ENCODE measurements at regions not wholly inside any gene's neighbourhood (a gene's known extent, or its start where the extent isn't known, plus 50 kb on each side); places are given as distances from the start of the nearest gene placed in this dataset.
"Not testable (repeated sequence)": the region's sequence is repeated elsewhere in the genome, so short reads cannot be mapped to it uniquely, and the experiment has no call there.

DNA sequence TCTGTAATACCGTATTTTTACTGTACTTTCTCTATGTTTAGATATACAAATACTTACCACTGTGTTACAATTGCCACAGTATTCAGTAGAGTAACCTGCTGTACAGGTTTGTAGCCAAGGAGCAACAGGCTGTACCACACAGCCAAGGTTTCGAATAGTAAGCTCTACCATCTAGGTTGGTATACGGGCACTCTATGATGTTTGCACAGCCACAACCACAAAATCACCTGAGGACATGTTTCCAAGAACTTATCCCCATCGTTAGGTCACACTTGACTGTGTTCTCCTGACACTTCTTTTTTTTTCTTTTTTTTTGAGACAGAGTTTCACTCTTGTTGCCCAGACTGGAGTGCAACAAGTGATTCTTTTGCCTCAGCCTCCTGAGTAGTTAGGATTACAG, 134.6 kb upstream of the TRIM24 start:
- DNase-seq: no peak

DNA sequence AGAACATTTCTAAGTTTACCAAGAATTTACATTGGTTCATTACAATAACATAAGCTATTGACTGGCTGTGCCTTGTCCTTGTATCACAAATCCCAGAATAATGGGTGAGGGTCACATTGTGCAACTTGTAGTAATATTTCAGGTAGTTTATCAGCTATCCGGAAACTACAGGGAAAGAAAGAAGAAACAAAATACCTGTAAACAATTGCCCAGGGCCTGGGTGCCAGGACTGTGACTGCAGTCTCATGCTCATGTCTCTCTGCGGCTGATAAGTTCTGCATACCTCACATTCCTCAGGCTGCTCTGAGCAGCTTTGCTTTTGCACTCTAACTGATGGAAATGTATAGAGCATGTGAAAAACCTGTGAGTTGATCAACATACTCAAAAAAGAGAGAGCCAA, 131.8 kb upstream of the TRIM24 start:
- DNase-seq: no peak

GRCh38 chr7:138332850-138333249, 127.2 kb upstream of the TRIM24 start:
- DNase-seq: not testable (repeated sequence)

DNA sequence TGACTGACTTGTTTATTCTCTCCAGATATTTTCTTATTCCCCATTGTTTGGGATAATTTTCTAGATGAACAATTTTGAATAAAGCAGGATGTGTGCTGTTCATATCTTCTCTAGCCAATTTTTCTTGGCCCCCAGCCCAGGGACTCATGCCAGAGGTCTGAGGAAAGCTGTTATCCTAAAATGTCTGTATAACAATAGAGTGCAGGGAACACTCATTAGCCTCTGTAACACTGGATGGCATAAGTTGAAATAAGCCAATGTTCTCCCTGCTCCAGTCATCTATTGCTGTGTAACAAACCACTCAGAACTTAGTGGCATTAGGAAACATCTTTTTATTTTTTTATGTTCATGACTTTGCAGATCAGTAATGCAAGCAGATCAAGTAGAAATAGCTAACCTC, 121.7 kb upstream of the TRIM24 start:
- no peak for DNase-seq

GRCh38 chr7:138339229-138339628, 120.8 kb upstream of the TRIM24 start:
- not testable (repeated sequence) for DNase-seq

- no peak for DNase-seq
Observed at GRCh38 chr7:138342990-138343389, 117.1 kb upstream of the TRIM24 start.

- no peak for DNase-seq
Observed at GRCh38 chr7:138345567-138345966, 114.5 kb upstream of the TRIM24 start.

GRCh38 chr7:138346975-138347374, 113.1 kb upstream of the TRIM24 start:
- DNase-seq: no peak

DNA sequence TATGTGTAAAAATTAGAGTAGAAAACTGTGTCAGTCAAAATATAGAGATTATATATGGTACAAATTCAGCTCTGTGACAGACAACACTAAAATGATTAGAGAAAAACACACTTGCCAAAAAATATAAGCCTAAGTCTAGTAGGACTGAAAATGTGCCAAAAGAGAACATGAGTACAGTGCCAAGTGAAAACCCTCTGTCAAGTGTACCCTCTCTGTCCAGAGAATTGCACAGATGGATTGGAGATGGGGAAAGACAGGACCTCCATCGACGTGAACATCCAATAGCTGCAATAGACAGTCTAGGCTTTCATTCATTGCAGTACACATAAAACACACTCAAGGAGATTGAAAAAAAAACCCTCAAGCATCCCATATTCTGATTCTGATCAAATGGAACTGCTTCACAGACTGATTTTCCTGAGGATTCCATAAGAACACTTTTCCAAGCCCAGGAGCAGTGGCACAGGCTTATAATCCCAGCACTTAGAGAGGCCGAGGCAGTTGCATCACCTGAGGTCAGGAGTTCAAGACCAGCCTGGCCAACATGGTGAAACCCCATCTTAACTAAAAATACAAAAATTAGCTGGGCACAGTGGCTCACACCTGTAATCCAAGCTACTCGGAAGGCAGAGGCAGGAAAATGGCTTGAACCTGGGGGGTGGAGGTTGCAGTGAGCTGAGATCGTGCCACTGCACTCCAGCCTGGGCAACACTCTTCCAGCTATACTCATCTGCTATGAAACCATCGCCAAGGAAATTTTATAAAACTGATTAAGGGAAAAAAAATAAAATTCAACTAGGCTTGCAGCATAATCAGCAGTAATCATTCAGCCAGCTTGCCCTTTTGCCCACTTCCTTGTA, 110.0 kb upstream of the TRIM24 start:
- no peak for DNase-seq

- no peak for DNase-seq
Observed at GRCh38 chr7:138350701-138351357, 109.2 kb upstream of the TRIM24 start.

DNA sequence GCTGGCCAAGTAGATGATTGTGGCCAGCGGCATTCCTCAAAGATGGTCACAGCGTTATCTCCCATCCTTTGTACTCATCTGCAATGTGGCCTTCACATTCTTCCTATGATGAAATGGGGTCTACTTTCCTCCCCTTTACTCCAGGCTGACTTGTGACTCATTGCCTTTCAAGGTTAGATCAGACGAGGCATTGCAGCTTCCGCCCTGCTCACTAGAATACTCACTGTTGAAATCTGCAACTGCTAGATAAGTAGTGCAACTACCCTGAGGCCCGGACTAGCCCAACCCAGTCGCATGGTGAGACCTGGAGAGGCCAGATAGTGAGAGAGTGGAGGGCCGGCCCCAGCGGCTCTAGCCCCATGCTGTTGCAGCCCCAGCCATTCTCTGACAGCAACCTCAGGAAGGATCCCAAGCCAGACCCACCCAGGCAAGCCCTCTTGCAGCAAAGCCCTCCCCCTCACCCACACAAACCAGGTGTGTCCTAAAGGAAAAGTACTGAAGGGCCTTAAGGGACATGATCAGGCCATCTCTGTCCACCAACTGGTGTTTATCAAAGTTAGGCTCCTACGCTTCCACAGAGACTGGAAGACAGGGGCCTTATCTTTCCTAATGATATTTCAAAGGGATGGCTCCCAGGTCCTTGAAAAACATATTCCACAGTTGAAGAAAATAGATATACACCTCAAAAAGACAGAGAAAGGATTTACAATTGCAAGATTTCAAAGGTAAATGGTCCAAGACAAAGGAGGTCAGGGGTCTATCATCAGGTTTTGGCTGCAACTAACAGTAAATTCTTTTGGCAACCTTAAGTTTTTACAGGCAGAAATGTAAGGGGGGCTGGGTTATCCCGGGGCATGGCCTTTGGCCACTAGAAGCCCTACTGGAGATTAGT, 107.2 kb upstream of the TRIM24 start:
- DNase-seq: no peak

- DNase-seq: no peak
Observed at GRCh38 chr7:138354066-138354465, 106.0 kb upstream of the TRIM24 start.

- DNase-seq: no peak
Observed at GRCh38 chr7:138355254-138355653, 104.8 kb upstream of the TRIM24 start.

DNA sequence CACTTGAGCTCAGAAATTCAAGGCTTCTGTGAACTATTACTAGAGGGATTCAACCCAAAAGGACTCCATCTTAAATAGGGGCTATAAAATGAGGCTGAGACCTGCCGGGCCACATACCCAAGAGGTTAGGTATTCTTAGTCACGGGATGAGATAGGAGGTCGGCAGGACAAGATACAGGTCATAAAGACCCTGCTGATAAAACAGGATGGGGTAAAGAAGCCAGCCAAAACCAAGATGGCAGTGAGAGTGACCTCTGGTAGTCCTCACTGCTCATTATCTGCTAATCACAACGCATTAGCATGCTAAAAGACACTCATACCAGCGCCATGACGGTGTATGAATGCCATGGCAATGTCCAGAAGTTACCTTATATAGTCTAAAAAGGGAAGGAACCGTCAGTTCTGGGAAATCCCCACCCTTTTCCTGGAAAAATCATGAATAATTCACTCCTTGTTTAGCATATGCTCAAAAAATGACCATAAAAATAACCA, 101.2 kb upstream of the TRIM24 start:
- DNase-seq: no peak

- no peak for DNase-seq
Observed at GRCh38 chr7:138359870-138360559, 100.0 kb upstream of the TRIM24 start.

- no peak for DNase-seq
Observed at GRCh38 chr7:138363721-138364120, 96.3 kb upstream of the TRIM24 start.

DNA sequence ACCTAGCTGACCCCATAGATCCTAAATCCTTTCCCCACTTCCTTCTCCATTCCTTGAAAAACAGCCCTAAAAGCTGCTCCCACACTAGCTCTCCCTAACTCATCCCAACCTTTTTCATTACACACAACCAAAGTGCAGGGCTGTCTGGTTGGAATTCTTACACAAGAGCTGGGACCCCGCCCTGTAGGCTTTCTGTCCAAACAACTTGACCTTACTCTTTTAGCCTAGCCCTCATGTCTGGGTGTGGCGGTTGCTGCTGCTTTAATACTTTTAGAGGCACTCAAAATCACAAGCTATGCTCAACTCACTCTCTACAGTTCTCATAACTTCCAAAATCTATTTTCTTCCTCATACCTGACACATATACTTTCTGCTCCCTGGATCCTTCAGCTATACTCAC, 93.9 kb upstream of the TRIM24 start:
- not testable (repeated sequence) for DNase-seq

DNA sequence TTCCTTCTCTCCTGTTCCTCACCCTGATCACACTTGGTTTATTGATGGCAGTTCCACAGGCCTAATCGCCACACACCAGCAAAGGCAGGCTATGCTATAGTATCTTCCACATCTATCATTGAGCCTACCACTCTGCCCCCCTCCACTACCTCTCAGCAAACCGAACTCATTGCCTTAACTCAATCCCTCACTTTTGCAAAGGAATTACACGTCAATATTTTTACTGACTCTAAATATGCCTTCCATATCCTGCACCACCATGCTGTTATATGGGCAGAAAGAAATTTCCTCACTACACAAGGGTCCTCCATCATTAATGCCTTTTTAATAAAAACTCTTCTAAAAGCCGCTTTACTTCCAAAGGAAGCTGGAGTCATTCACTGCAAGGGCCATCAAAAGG, 93.4 kb upstream of the TRIM24 start:
- not testable (repeated sequence) for DNase-seq

DNA sequence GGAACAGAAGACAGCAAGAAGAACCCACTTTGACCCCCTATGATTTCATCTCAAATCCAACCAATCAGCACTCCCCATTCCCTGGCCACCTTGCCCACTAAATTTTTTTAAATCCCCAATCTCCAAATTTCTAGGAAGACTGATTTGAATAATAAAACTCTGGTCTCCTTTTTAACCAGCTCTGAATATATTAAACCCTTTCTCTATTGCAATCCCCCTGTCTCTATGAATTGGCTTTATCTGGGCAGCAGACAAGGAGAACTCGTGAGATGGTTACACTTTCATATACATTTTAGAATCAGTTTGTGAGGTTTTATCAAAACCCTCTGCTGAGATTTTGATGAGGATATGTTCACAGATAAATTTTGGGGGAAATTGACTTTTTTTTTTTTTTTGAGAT, 90.3 kb upstream of the TRIM24 start:
- no peak for DNase-seq

DNA sequence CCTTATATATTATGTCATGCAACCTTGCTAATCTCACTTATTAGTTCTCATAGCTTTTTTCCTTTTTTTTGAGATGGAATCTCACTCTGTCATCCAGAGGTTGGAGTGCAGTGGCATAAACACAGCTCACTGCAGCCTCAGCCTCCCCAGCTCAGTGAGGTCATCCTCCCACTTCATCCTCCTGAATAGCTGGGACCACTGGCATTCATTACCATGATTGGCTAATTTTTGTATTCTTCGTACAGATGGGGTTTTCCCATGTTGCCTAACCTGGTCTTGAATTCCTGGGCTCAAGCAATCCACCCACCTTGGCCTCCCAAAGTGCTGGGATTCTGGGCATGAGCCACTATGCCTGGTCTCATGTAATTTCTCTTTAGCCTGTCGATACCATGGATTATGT, 89.1 kb upstream of the TRIM24 start:
- DNase-seq: no peak

- no peak for DNase-seq
Observed at GRCh38 chr7:138374119-138374693, 85.9 kb upstream of the TRIM24 start.

- DNase-seq: no peak
Observed at GRCh38 chr7:138377306-138377705, 82.8 kb upstream of the TRIM24 start.
